Transverse colon (tissue), 4 donors: ENCODE measurements at regions not wholly inside any gene's neighbourhood (a gene's known extent, or its start where the extent isn't known, plus 50 kb on each side); places are given as distances from the start of the nearest gene placed in this dataset.

Experiments used
- DNase-seq: peaks from one replicate; pipeline ENCODE4 v3.0.0-alpha.2; 2019
- H3K27ac ChIP-seq, 4 donors: fragments of 200-600 bp; sonication (generic); 2 replicates each; pipeline ENCODE4 v1.5.1; 2016 to 2018; ENCODE audit warnings: inconsistent platforms in 4 of 4
- H3K27me3 ChIP-seq: fragments of 200-600 bp; sonication (generic); 2 replicates; pipeline ENCODE4 v1.5.1; 2017; ENCODE audit warnings: inconsistent platforms
- H3K36me3 ChIP-seq, 4 donors: fragments of 200-600 bp; sonication (generic); 2 replicates each; pipeline ENCODE4 v1.5.1; 2017 to 2019; ENCODE audit warnings: inconsistent platforms in 4 of 4
- H3K4me1 ChIP-seq, 4 donors: fragments of 200-600 bp; sonication (generic); 2 replicates each; pipeline ENCODE4 v1.5.1; 2017 to 2020; ENCODE audit warnings: inconsistent platforms in 4 of 4
- H3K4me3 ChIP-seq, 4 donors: fragments of 200-600 bp; sonication (generic); 1 replicate in 1 of 4; 2 replicates in 3 of 4; pipeline versions ENCODE4 v1.5.1 to v1.6.1; 2017 to 2019; ENCODE audit warnings: inconsistent platforms in 4 of 4
- H3K9me3 ChIP-seq, 2 donors: fragments of 200-600 bp; sonication (generic); 2 replicates each; pipeline ENCODE4 v1.5.1; 2017 to 2019; ENCODE audit warnings: inconsistent platforms in 2 of 2
- EP300 ChIP-seq: sonication (generic); formaldehyde crosslinking; IDR thresholded peaks from one replicate; pipeline ENCODE4 v1.6.1; 2017; ENCODE audit warnings: antibody characterized with exemption, low read depth
- POLR2A ChIP-seq: fragments of 450-650 bp; IDR thresholded peaks from one replicate; pipeline ENCODE4 v1.6.1; 2016; ENCODE audit warnings: antibody characterized with exemption, mild to moderate bottlenecking, moderate library complexity
- POLR2AphosphoS5 ChIP-seq, 3 donors: sonication (generic); formaldehyde crosslinking; IDR thresholded peaks; one replicate each; pipeline ENCODE4 v1.6.1; 2016; ENCODE audit warnings: antibody characterized with exemption in 3 of 3
- WGBS, 2 donors: methylation state at CpG; one replicate each; pipeline ENCODE4 v1.1.5; 2018; ENCODE audit warnings: low coverage in 1 of 2; 5-methylcytosine and 5-hydroxymethylcytosine counted together
- in situ Hi-C, 4 donors: fragments of 200-750 bp; cut with MboI; loops; one replicate each; pipeline versions ENCODE4 v1.15.0 to v1.15.1; 2017; ENCODE audit warnings: low sequenced_read_pairs in 3 of 4, low pct_ligation_motif_present in 1 of 4, low pct_unique_long_range_greater_than_20kb in 1 of 4
- intact Hi-C: fragments of 100-400 bp; cut with DNase I; formaldehyde crosslinking; loops from one replicate; pipeline ENCODE4 v1.15.1; 2023; ENCODE audit warnings: low total_unique reads
- TF ChIP-seq, protein P1 (sequence below), 5 experiments: fragments of 200-600 bp in 3 of 5; fragments of 450-650 bp in 2 of 5; sonication (generic) in 3 of 5; IDR thresholded peaks; 1 replicate in 2 of 5; 2 replicates in 3 of 5; pipeline ENCODE4 v1.5.1; 2016 to 2017; ENCODE audit warnings: antibody characterized with exemption in 5 of 5, inconsistent platforms in 3 of 5, mild to moderate bottlenecking in 2 of 5, moderate library complexity in 1 of 5

GRCh38 chr1:4380564-4381168, 273.7 kb upstream of the AJAP1 start:
- Histone ChIP-seq H3K9me3 (peaks cover 7 to 9% of the 10 kb centered on the region in 2 donors), H3K27ac (no peak overlapping the region), H3K4me3 (no peak overlapping the region), H3K4me1 (no peaks in the 10 kb centered on the region), H3K27me3 (no peaks in the 10 kb centered on the region), H3K36me3 (no peaks in the 10 kb centered on the region)
- WGBS, 2 donors: 39 to 46% methylated on average over 2 to 3 of the region's 3 CpGs
- in situ Hi-C loops: no loop called here
- intact Hi-C loops: no loop called here
- TF ChIP-seq EP300 (no peak), POLR2AphosphoS5 (IDR thresholded peaks at IDR 0.05) (no peak), POLR2A (no peak)
- TF ChIP-seq, protein P1, sequence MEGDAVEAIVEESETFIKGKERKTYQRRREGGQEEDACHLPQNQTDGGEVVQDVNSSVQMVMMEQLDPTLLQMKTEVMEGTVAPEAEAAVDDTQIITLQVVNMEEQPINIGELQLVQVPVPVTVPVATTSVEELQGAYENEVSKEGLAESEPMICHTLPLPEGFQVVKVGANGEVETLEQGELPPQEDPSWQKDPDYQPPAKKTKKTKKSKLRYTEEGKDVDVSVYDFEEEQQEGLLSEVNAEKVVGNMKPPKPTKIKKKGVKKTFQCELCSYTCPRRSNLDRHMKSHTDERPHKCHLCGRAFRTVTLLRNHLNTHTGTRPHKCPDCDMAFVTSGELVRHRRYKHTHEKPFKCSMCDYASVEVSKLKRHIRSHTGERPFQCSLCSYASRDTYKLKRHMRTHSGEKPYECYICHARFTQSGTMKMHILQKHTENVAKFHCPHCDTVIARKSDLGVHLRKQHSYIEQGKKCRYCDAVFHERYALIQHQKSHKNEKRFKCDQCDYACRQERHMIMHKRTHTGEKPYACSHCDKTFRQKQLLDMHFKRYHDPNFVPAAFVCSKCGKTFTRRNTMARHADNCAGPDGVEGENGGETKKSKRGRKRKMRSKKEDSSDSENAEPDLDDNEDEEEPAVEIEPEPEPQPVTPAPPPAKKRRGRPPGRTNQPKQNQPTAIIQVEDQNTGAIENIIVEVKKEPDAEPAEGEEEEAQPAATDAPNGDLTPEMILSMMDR (IDR thresholded peaks at IDR 0.05): no peak
- no peak for DNase-seq

DNA sequence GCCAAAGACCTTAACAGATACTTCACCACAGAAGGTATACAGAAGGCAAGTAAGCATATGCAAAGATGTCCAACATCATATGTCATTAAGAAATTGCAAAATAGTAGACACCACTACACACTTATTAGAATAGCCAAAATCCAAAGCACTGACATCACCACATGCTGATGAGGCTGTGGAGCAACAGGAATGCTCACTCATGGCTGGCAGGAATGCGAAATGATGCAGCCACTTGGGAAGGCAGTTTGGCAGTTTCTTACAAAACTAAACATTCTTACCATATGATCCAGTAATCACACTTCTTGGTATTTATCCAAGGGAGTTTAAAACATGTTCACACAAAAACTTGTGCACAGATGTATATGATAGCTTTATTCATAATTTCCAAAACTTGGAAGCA, 261.2 kb upstream of the AJAP1 start:
- Histone ChIP-seq H3K9me3 (no peaks in the 10 kb centered on the region), H3K27me3 (no peaks in the 10 kb centered on the region), H3K4me1 (no peaks in the 10 kb centered on the region), H3K4me3 (no peak overlapping the region), H3K36me3 (no peaks in the 10 kb centered on the region), H3K27ac (no peak overlapping the region)
- intact Hi-C loops (no loop called here), in situ Hi-C loops (no loop called here)
- WGBS, 2 donors: 50% methylated on average over 1 of the region's 1 CpG; no CpG with 5 or more reads in 1 of the 2 donors
- TF ChIP-seq POLR2A (no peak), EP300 (no peak), POLR2AphosphoS5 (IDR thresholded peaks at IDR 0.05) (no peak)
- TF ChIP-seq, protein P1 (IDR thresholded peaks at IDR 0.05): no peak
- no peak for DNase-seq

DNA sequence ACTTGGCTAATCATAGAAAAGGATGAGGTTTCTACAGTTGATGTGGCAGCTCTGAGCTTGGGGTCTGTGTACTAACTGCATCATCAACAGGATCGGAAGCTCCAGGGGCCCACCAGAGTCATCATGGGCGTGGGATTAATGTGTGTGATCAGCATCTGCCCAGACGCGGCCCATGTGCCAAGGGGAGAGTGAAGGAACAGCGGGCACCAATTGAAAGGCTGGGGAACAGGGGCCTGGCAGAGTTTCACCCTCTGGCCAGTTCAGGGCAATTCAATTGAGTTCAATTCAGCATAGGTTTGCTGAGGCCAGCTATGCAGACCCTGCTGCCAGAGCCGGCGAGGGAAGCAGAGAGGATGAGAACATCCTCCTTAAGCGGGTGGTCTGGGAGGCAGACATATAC, 260.0 kb upstream of the AJAP1 start:
- H3K36me3 ChIP-seq: no peaks in the 10 kb centered on the region
- WGBS, 2 donors: 80% methylated on average over 8 of the region's 8 CpGs; no CpG with 5 or more reads in 1 of the 2 donors
- no peak for TF ChIP-seq EP300
- TF ChIP-seq, protein P1 (IDR thresholded peaks at IDR 0.05): no peak
- no peak for TF ChIP-seq POLR2A
- no peak for TF ChIP-seq POLR2AphosphoS5 (IDR thresholded peaks at IDR 0.05)

DNA sequence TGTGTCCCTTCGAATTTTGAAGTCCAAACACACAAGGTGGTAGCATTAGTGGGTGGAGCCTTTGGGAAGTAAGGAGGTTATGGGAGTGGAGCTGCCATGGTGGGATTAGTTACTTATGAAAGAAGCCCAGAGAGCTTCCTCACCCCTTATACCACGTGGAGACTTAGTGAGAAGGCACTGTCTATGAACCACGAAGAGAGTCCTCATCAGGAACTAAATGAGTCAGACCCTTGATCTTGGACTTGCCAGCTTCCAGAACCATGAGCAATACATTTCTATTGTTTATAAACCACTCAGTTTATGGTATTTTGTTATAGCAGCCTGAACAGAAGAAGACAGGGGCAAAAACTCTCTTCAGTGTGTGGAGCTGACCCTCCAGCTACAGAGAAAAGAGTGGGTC, 259.3 kb upstream of the AJAP1 start:
- TF ChIP-seq EP300 (no peak), POLR2AphosphoS5 (IDR thresholded peaks at IDR 0.05) (no peak), POLR2A (no peak)
- TF ChIP-seq, protein P1 (IDR thresholded peaks at IDR 0.05): no peak
- Histone ChIP-seq H3K4me3 (no peak overlapping the region), H3K4me1 (no peaks in the 10 kb centered on the region), H3K9me3 (no peaks in the 10 kb centered on the region), H3K36me3 (no peaks in the 10 kb centered on the region), H3K27ac (no peak overlapping the region), H3K27me3 (no peaks in the 10 kb centered on the region)
- 33% methylated on average over 3 of the region's 3 CpGs; no CpG with 5 or more reads in 1 of the 2 donors for WGBS, 2 donors
- DNase-seq: no peak
- intact Hi-C loops (no loop called here), in situ Hi-C loops (no loop called here)

More for the DNA sequence above, 260.0 kb upstream of the AJAP1 start:
- intact Hi-C loops: no loop called here
- Histone ChIP-seq H3K9me3 (no peaks in the 10 kb centered on the region), H3K4me1 (no peaks in the 10 kb centered on the region), H3K4me3 (no peak overlapping the region), H3K27me3 (no peaks in the 10 kb centered on the region), H3K27ac (no peak overlapping the region)
- DNase-seq: no peak
- in situ Hi-C loops: no loop called here
